GM18519 (cell line): ENCODE measurements at regions not wholly inside any gene's neighbourhood (a gene's known extent, or its start where the extent isn't known, plus 50 kb on each side); places are given as distances from the start of the nearest gene placed in this dataset.
"Not testable (repeated sequence)": the region's sequence is repeated elsewhere in the genome, so short reads cannot be mapped to it uniquely, and the experiment has no call there.

Experiments used
- ATAC-seq: cut with Tn5 transposase; IDR thresholded peaks from one replicate; pipeline ENCODE4 v1.9.1; 2021; ENCODE audit warnings: mild to moderate bottlenecking, moderate library complexity; ENCODE audit not compliant: unreplicated experiment, low FRiP score

GRCh38 chr5:17032314-17032985 lies 96.4 kb upstream of the MYO10 start:
- ATAC-seq: not testable (repeated sequence)

GRCh38 chr5:17034992-17035391 lies 98.9 kb upstream of the MYO10 start:
- not testable (repeated sequence) for ATAC-seq

GRCh38 chr5:17037751-17038150 lies 101.7 kb upstream of the MYO10 start:
- no peak for ATAC-seq

GRCh38 chr5:17039170-17039569 lies 103.1 kb upstream of the MYO10 start:
- no peak for ATAC-seq

GRCh38 chr5:17042041-17042440 lies 106.0 kb upstream of the MYO10 start:
- ATAC-seq: no peak

- no peak for ATAC-seq
These were observed 110.2 kb upstream of the MYO10 start for GRCh38 chr5:17046320-17046719.

- no peak for ATAC-seq
These were observed 114.1 kb upstream of the MYO10 start for GRCh38 chr5:17050236-17050635.

GRCh38 chr5:17054911-17055310 lies 118.8 kb upstream of the MYO10 start:
- no peak for ATAC-seq

- ATAC-seq: no peak
These were observed 120.1 kb upstream of the MYO10 start for GRCh38 chr5:17056141-17056631.

GRCh38 chr5:17058438-17058837 lies 122.3 kb upstream of the MYO10 start:
- no peak for ATAC-seq

- ATAC-seq: no peak
These were observed 125.9 kb upstream of the MYO10 start for GRCh38 chr5:17061973-17062470.

- ATAC-seq: not testable (repeated sequence)
These were observed 126.7 kb upstream of the MYO10 start for GRCh38 chr5:17062741-17063140.

- no peak for ATAC-seq
These were observed 128.2 kb upstream of the MYO10 start for GRCh38 chr5:17064241-17064640.

GRCh38 chr5:17065458-17065857 lies 129.4 kb upstream of the MYO10 start:
- ATAC-seq: no peak

- not testable (repeated sequence) for ATAC-seq
These were observed 129.9 kb upstream of the MYO10 start for GRCh38 chr5:17066026-17066425.

- no peak for ATAC-seq
These were observed 131.7 kb upstream of the MYO10 start for GRCh38 chr5:17067657-17068392.

GRCh38 chr5:17069995-17070511 lies 134.0 kb upstream of the MYO10 start:
- no peak for ATAC-seq

- ATAC-seq: no peak
These were observed 134.6 kb upstream of the MYO10 start for GRCh38 chr5:17070647-17071046.

- no peak for ATAC-seq
These were observed 139.1 kb upstream of the MYO10 start for GRCh38 chr5:17075236-17075635.

- ATAC-seq: no peak
These were observed 140.2 kb upstream of the MYO10 start for GRCh38 chr5:17076272-17076671.

GRCh38 chr5:17077440-17078233 lies 139.8 kb upstream of the BASP1 start:
- ATAC-seq: no peak
